HS-27A (cell line): ENCODE measurements at regions not wholly inside any gene's neighbourhood (a gene's known extent, or its start where the extent isn't known, plus 50 kb on each side); places are given as distances from the start of the nearest gene placed in this dataset.

Experiments used
- DNase-seq: peaks from one replicate; pipeline ENCODE4 v3.0.0-alpha.2; 2012; ENCODE audit warnings: low read depth, missing footprints

DNA sequence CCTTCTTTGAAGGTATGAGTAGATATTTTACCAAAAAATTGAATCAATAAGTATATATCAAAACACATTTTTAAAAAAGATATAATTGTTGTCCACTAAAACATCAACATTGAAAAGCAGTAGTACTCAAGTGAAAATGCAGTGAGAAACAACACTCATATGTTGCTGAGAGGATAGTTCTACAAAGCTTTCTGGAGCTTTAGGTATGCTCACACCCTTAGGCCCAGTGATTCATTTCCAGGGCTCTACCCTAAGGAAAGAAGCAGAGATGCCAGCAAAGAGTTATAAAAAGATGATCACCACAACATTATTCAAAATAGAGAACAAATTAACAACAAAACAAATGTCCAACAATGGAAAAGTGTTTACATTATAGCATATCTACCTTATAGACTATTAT, 197.3 kb upstream of the CCDC150 start:
- DNase-seq = no peak

DNA sequence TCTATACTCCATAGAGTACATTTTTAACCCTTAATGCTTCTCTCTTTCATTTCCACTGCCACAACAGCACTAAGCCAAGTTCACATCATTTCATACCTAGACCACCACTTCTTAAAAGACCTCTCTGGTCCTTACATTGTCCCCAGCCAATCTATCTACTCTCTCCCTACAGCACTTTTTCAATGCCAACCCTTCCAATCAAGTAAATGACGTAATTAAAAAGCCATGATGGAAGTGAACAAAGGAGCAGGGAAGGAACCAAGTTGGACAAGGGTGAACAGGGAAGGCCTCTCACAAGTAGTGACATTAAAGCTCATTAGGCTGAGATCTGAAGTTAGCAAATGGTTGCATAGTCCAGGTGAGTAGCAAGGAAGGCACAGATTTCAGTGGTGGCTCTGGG, 195.1 kb upstream of the CCDC150 start:
- no peak for DNase-seq

DNA sequence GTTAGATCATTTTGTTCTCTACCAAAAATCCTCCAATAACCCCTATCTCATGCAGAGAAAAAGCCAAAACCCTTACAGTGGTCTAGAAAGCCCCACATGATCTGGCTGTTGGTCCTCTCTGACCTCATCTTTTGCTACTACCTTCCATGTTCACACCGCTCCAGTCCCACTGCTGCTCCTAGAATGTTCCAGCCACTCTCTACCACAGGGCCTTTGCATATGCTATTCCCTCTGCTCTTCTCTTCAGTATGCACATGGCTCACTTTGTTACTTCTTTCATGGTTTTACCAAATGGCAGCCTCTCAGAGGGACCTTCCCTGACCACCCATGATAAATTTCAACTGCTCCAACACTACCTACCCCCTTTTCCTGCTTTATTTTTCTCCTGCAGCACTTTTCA, 193.5 kb upstream of the CCDC150 start:
- no peak for DNase-seq

DNA sequence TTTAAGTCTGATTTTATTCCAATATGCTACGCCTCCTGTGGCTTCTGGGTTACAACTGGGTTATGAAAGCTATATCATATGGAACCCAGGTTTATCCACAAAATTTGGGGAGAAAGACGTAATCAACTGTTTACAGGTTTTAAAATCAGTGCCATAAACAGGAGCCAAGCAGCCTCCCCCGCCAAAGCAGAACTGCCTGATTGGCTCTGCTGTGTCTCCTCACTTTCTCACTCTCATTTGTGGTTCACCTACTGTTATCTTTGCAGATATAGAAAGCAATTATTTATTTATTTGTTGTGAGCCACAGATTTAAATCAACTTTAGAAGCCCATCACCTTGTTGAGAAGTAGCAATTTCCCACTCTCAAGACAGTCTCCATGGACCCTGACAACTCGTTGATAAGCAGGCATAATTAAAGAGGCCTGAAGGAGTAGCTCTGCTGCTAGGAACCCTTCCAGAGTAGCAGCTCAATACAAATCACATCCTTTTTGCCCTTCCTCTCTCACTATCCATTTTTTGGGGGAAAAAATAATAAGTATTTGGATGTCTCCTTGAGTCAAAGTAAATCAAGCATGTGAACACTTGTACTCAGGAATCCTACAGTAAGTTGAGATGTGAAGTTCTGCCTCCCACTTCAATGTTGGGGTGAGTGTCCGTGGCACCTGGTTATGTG, 191.0 kb upstream of the CCDC150 start:
- DNase-seq = no peak

DNA sequence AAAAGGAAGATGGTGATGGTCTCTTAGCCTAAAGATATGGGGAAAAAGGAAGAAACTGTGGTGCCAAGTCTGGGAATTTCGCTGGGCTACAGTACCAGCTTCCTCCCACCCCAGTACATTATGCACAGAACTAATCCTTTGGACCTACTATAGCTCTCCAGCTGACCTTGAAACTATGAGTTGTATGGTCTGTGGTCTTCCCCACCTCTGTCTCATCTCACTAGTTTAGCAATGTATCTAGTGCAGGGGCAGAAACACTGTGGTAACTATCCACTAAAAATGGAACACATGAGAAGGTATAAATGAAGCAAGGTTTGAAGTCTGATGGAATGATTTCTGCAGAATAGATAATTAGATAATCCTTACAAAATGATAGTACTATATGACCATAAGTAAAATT, 190.4 kb upstream of the CCDC150 start:
- no peak for DNase-seq

DNA sequence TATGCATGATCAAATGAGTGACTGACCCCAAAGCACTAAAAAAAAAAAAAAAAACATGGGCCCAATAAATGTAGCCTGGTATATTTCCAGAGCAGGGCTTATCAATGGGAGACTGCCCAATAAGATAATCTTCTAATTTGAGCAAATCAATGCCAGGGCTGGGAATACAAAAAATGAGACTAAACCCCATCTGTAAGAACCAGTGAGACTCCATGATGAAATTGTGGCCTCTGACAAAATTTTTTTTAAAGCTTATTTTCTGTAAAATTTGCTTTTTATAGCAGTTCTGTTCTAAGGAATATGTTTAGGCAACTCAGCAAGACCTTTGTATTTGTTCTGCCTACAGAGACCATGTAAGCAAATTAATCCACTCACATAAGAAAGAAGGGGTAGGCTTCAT, 186.8 kb upstream of the CCDC150 start:
- no peak for DNase-seq

DNA sequence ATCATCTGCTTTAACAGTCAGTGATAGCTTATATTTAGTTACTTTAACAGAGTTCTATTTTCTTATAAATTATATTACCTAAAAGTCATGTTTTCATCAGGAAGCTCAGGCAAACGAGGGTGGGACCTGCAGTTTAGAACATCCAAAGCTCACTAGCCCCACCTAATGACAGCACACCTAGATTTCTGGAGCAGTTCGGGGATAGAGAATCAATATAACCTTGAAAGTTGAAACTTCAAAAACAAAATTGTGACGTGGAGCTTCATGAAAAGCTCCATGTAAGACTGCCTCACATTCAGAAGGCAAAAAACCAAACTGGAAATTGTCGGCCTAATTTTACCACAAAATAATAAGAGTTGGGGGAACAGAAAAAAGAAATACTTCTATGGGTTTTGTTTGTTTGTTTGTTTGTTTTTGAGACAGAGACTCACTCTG, 185.9 kb upstream of the CCDC150 start:
- no peak for DNase-seq

DNA sequence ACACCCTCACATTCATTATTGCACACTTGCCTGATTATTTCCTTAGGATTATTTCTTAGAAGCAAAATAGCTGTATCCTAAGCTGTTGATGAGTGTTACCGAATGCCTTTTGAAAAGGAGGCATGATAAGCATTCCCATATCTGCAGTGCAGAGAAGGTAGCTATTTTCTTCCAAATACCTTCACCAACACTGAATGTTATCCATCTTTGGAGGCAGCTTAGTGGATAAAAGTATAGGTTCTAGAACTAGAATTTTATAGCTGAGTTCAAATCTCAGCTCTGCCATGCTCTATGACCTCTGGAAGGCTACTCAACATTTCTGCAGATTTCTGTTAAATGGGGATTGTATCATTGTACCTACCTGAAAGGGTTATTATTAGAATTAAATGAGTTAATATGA, 185.0 kb upstream of the CCDC150 start:
- no peak for DNase-seq

DNA sequence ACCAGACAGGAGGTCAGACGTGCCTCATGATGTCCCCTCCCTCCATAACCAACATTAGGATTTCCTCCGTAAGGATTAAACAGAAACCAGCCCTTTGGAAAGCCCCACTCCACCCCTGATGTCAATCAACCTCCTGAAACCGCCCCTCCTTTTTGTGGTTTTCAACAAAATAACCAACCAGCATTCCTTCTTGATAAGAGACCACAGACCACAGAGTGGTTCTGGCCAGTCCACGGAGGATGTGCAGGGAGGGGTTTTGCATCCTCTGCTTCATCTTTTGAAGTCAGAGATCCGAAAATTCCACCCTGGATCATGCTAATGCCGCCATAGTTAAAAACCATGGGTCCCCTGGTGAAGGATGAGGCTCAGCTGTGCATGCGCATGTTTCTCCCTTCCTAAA, 180.0 kb upstream of the CCDC150 start:
- no peak for DNase-seq

DNA sequence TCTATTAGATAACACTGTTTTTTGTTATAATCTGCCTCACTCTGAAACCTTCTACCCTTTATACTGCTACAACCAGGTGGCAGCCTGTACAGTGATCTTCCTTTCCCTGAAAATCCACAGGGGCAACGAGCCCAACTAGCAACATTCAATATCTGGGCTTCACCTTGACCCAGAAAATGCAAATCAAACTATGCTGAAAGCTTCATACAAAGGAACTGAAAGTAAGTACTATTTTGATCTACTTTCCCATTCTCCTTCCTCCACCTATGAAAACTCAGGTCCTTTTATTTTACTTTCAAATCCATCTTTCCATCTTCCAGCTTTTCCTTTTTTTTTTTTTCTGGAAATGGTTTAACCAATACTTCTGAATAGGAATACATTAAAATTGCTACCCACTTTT, 175.8 kb upstream of the CCDC150 start:
- no peak for DNase-seq

DNA sequence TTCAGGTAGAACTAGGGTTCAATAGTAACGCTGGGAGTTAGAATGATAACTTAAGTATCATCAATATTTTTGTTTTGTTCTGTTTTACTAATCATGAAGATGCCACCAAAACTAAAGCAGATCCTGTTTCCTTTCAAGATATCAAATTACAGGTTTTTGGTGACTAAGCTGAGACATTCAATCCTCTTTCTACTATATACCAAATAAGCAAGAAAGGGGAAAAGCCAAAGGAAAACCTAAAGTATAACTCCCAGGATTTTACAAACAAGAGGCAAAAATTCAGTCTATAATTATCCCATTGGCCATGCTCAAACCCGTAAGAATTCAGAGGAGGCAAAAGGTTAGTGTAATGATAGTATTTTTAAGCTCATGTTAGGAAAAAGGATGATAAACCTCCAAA, 175.2 kb upstream of the CCDC150 start:
- no peak for DNase-seq

DNA sequence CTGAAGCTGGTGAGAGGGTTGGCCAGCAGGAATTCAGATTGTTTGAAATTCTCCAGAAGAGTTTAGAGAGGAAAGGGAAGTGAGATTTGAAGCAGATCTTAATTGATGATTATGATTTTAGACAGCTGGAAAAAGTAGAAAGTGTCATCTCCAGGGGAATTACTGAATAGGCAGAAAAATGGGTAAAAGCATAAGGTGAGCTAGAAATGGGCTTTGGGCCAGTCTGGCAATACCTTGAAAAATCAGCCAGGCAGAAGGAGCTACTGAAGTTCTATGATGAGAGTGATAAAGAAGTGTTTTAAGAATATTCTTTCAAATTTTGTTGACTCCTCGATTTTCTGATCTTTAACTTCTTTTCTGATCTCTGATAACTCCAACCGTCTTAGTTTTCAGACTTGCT, 172.9 kb upstream of the CCDC150 start:
- no peak for DNase-seq

DNA sequence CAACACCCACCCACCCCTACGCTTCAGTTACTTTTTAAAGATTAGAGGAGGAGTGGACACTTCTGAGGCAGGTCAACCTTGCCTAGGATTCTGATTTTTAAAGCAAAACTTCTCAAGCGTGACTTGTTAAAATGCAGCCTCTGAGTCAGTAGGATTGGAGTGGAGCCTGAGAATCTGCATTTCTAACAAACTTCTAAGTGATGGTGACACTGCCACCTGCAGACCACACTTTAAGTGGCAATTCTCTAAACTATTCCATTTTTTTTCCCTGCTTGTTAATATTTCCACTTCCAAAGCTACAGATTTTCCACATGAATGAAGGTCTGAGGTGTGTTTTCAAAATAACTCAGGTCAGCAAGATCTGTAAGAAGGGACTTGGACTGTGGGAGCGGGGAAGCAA, 171.1 kb upstream of the CCDC150 start:
- DNase-seq = no peak

DNA sequence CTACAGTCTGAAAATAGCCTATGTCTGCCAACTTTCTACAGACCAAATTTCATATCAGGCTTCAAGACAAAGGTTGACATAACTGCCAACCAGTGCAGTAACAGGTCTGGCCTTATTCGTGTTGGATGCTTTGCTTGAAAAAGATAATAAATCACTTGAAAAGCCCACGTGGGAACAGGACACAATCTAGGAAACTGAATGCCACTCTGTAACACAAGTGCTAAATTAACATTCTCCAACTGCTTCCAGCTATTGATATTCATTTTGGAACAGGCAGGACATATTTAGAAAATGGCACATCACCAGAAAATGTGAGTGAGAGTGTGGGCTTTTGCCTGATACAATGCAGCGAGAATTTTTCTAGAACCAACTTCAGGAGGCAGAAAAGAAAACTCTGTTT, 165.9 kb upstream of the CCDC150 start:
- no peak for DNase-seq

DNA sequence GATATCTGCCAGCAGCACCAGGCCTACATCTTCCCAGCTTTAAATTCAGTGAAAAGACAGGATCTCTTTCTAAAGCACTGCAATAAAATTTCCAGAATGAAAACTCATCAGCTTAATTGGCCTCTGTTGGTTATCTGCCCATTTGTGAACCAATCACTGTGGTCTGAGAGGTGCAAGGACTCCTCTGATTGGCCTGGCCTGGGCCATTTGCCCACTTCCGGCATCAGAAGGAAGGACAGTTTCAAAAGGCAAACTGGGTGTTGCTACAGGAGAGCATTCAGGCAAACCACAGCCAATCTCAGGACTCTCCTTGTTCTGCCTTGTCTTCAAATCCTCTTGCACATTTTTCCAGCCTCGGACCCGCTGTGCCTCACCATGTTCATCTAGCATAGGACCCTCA, 163.9 kb upstream of the CCDC150 start:
- no peak for DNase-seq

DNA sequence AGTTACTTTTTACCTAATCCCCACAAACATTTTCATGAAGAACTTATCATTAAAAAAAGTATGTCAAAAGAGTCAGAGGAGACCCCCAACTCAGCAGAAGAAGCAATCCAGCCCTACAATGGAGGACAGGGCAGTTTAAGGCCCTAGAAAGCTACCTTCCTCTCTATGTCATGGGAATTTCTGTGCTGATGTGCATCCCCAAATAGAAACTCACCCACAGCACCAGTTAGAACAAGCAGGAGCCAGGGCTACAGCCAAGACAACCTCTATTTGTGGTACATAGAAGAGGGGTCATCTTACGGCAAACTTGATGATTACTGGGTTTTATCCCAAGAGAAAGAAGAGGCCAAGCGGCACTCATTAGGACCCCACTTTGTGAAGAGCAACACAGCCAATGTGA, 160.9 kb upstream of the CCDC150 start:
- no peak for DNase-seq

DNA sequence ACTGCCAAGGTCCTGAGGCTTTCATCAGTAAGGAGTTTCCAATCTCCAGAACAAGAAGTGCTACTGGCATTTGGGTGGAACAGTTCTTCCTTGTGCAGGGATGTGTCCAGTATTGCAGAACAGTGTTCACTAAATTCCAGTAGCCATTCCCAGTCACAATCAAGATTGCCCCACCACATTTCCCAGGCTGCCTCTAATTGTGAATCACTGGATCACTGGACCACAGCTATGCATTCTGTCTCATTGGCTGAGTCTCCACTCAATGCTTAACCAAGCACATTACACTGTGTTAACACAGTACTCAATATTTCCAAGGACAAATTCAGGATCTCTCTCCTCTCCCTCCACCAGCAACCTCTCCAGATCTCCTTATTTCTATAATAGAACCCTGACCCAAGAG, 160.2 kb upstream of the CCDC150 start:
- no peak for DNase-seq

DNA sequence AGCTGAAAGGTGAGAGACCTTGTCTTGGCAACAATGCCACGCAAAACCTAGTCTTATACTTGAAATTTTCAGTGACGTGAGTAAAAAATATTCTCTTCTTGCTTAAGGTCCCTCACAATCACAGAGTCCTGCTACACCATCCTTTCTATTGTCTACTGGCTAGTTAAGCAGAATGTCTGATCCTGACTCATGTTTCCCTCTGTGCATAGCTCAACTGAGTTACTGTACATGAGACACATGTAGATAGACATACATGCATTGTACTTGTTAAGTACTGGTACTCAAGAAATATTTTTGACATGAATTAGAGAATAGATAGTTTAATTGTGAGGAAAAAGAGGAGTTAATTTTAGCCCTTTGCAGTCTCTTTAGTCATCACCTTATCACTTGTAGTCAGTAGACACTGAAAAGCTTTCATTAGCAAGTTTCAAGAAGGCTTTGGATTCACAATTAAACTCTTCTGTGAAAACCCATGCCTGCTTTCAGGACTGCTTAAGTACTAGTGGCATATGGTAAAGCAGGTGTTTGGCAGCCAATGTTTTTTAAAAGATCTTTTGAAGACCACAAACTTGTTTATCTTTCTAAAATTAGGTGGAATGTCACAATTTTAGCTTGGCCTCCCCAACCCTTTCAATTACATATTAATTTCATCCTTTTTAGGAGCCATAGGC, 158.7 kb upstream of the CCDC150 start:
- no peak for DNase-seq

DNA sequence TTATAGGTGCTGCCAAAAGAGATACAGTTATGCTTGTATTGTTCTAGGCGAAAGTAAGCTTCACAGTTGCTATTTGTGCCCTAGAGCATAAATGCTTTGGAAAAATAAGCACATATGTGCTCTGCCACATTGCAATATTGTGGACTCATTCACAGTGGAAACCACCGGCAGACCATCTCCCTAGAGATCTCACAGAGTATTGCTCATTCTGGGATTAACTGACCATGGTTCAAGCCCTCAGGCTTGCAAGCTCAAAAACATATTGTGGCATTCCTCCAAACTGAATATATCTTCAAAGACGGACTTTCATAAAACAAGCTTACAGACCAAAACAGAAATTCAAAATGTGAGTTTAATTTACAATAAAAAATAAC, 158.2 kb upstream of the CCDC150 start:
- DNase-seq = no peak

DNA sequence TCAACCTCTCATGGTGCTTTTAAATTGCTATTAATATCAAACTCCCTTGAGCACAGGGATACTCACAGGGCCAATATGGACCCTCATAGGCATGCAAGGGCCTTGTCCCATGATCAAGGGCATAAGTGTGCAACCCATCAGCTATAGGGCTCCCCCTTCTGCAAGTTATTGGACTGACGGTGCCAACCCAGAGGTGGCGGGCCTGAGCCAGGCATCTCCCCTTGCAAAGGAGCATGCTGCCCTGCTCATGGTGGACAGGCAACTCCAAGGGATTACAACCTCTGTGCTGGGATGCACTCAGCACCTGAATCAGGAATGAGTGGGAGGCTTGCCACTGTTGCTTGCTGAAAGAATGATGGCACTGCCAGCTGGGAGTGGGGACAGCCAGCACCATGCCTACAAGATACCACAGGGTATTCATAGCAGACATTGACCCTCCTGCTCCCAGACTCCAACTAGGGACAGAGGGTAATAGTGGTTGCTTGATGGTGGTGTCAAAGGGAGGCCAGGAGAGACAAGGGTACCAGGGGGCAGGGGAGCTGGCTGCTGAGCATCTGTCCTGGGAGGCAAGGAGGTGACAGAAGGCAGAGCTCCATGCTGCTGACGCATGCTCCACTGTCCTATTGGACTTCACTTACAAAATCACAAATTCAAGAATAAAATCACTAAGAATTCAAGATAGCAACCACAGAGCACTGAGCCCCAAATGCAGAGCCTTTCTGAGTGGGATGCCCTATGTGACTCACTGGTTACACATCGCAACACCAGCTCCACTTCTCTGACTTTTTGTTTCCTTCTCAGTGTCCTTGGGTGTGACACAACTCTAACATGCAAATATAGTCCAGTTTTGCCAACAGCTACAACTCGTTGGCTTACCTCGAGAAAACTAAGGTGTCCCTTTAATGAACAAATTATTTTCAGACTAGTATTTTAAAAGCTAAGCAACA, 157.1 kb upstream of the CCDC150 start:
- DNase-seq = no peak

DNA sequence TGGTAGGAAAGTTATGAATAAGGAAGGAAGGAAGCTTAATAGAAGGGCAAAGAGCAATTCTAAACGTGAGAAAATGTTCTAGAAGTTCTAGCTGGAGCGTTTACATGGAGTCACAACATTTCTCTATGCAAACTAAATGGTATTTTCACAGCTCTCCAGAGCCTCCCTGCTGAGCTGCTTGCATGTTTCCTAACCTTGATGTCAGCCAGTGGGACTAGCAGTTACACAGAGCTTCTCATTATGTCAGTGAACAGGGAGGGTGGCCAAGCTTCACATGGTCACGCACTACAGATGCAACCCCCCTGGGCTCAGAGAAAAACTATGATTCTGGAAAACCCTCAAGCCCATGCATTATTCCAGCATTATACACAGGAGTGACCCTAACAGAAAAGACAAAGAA, 153.4 kb upstream of the CCDC150 start:
- DNase-seq = no peak

DNA sequence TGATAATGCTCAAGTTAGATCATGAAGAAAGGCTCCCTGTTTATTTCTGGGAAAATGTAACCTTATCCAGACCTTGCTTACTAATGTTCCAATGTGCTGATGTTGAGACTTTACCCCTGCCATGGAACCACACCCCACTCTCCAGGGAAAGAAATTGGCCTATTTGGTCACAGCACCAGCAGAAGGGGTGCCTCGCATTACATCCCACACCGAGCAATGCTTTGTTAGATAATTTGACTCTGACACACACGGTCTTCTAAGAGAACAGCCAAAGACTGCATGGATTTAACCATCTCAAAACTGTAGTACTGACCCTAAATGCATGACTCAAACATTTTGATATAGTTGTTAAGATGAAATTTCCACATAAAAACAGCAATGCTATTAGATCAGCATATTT, 152.1 kb upstream of the CCDC150 start:
- no peak for DNase-seq

DNA sequence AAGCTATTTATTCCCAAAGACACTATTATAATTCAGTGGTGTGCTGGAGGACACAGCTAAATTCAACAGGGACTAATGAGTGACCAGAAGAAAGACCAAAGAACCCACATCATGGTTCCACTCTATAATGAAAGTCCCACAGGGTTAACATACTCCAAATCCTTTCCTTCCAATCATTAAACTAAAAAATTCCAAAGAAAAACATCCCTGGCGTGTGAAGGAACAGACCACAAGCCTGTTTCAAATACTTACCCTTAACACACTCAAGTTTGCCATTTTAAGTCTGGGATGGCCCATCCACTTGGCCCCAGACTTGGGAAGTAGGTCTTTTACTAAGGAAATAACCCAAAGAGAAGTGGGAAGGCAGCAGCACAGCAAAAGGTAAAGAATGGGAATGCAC, 150.1 kb upstream of the CCDC150 start:
- no peak for DNase-seq
